PC-9 (cell line): ENCODE measurements at regions not wholly inside any gene's neighbourhood (a gene's known extent, or its start where the extent isn't known, plus 50 kb on each side); places are given as distances from the start of the nearest gene placed in this dataset.

ENCODE experiments used
- BruUV-seq: library from RNA; stranded (reverse); fragments of 400-500 nt; replicated peaks from 2 replicates; lab custom pipeline; 2021; lab: Mats Ljungman, UMichigan
- CTCF ChIA-PET: fragments of 300-600 bp; sonication (Branson Sonifier 250); formaldehyde crosslinking; loops from one replicate; lab custom pipeline; 2022; ENCODE audit warnings: antibody characterized with exemption; lab: Charles Lee
- POLR2A ChIA-PET: fragments of 300-600 bp; sonication (Branson Sonifier 250); formaldehyde crosslinking; loops from one replicate; lab custom pipeline; 2022; ENCODE audit warnings: antibody characterized with exemption; ENCODE audit not compliant: unreplicated experiment; lab: Charles Lee
- DNase-seq, 2 experiments: peaks; one replicate each; pipeline versions ENCODE4 v3.0.0 to v3.0.0-alpha.2; 2015 to 2022; ENCODE audit warnings: mixed read lengths in 1 of 2
- H2AFZ ChIP-seq: fragments of 200-600 bp; sonication (generic); 2 replicates; pipeline ENCODE4 v1.8.1; 2017; ENCODE audit warnings: antibody characterized with exemption
- H3F3A ChIP-seq: fragments of 200-600 bp; sonication (generic); 2 replicates; pipeline ENCODE4 v1.8.1; 2017; ENCODE audit warnings: antibody characterized with exemption, mild to moderate bottlenecking, low read depth; ENCODE audit not compliant: insufficient read depth
- H3K27ac ChIP-seq: fragments of 200-600 bp; sonication (generic); 2 replicates; pipeline ENCODE4 v1.6.1; 2016; ENCODE audit warnings: mixed run types
- H3K27me3 ChIP-seq: fragments of 200-600 bp; sonication (generic); 2 replicates; pipeline ENCODE4 v1.6.1; 2016; ENCODE audit warnings: low read depth, mixed run types; ENCODE audit not compliant: insufficient read depth
- H3K36me3 ChIP-seq: fragments of 200-600 bp; sonication (generic); 2 replicates; pipeline ENCODE4 v1.6.1; 2016; ENCODE audit warnings: low read depth, mixed run types
- H3K4me1 ChIP-seq: fragments of 200-600 bp; sonication (generic); replicated peaks from 2 replicates; pipeline ENCODE4 v1.6.1; 2016; ENCODE audit warnings: mixed run types; ENCODE audit not compliant: insufficient read depth
- H3K4me2 ChIP-seq: fragments of 200-600 bp; sonication (generic); 2 replicates; pipeline ENCODE4 v1.6.1; 2017; ENCODE audit warnings: mixed run types
- H3K4me3 ChIP-seq: fragments of 200-600 bp; sonication (generic); 2 replicates; pipeline ENCODE4 v1.6.1; 2016; ENCODE audit warnings: mixed run types
- H3K79me2 ChIP-seq: fragments of 200-600 bp; sonication (generic); 2 replicates; pipeline ENCODE4 v1.6.1; 2017; ENCODE audit warnings: low read depth, mixed run types
- H3K9me2 ChIP-seq: fragments of 200-600 bp; sonication (generic); 2 replicates; pipeline ENCODE4 v1.8.1; 2017; ENCODE audit warnings: mild to moderate bottlenecking; ENCODE audit not compliant: insufficient read depth
- H3K9me3 ChIP-seq: fragments of 200-600 bp; sonication (generic); 2 replicates; pipeline ENCODE4 v1.8.1; 2016; ENCODE audit warnings: low read depth; ENCODE audit not compliant: insufficient read depth
- H4K20me1 ChIP-seq: fragments of 200-600 bp; sonication (generic); 2 replicates; pipeline ENCODE4 v1.8.1; 2017; ENCODE audit not compliant: insufficient read depth
- CTCF ChIP-seq: fragments of 200-600 bp; sonication (generic); conservative IDR thresholded peaks from 2 replicates; pipeline ENCODE4 v1.6.1; 2017; ENCODE audit warnings: mixed run types, antibody characterized with exemption, mild to moderate bottlenecking, moderate library complexity
- EZH2 ChIP-seq: fragments of 200-600 bp; sonication (generic); IDR thresholded peaks from 2 replicates; pipeline ENCODE4 v1.8.0; 2017; ENCODE audit warnings: antibody characterized with exemption, low read depth
- intact Hi-C: fragments of 100-400 bp; cut with micrococcal nuclease; formaldehyde crosslinking; loops from one replicate; pipeline ENCODE4 v1.10.0; 2022; ENCODE audit not compliant: unreplicated experiment

GRCh38 chr1:198935306-198935921 is 296.6 kb downstream of the PTPRC start:
- ChIA-PET POLR2A (no interaction called here), CTCF (no interaction called here)
- Histone ChIP-seq H3K9me2 (no peaks in the 10 kb centered on the region), H4K20me1 (no peaks in the 10 kb centered on the region), H3K4me3 (peak overlapping the region; percentile 50; the same call in 1 of the 2 replicates), H3K36me3 (no peaks in the 10 kb centered on the region), H3K9me3 (no peaks in the 10 kb centered on the region), H3F3A (no peaks in the 10 kb centered on the region), H3K79me2 (no peaks in the 10 kb centered on the region), H3K4me1 (peaks cover 21% of the 10 kb centered on the region), H3K27me3 (no peaks in the 10 kb centered on the region), H2AFZ (peak overlapping the region; percentile 45; the same call in 1 of the 2 replicates), H3K27ac (peak overlapping the region; percentile 49; the same call in 1 of the 2 replicates), H3K4me2 (peak overlapping the region; percentile 66)
- TF ChIP-seq EZH2 (no peak), CTCF (no peak)
- intact Hi-C loops, result loop anchor here (1.0 to 5.0 kb wide), 2 partner anchors 337 to 617 kb away; no protein-coding TSS in a partner anchor
- peak; percentile 84 to 88 for DNase-seq
- BruUV-seq, result no TSS peak

GRCh38 chr1:198936371-198937083 is 297.7 kb downstream of the PTPRC start:
- peak overlapping the region; percentile 70 for H2AFZ ChIP-seq
- no peaks in the 10 kb centered on the region for H3F3A ChIP-seq
- no peaks in the 10 kb centered on the region for H3K27me3 ChIP-seq
- H3K4me2 ChIP-seq, result peak overlapping the region; percentile 66
- peak in 1 of 2 experiments; percentile 21 for DNase-seq
- H3K79me2 ChIP-seq, result no peaks in the 10 kb centered on the region
- peak overlapping the region; percentile 50 for H3K4me3 ChIP-seq
- H4K20me1 ChIP-seq, result no peaks in the 10 kb centered on the region
- intact Hi-C loops, result loop anchor here (5.0 kb wide), 1 partner anchor 616 kb away; no protein-coding TSS in a partner anchor
- H3K36me3 ChIP-seq, result no peaks in the 10 kb centered on the region
- peaks cover 21% of the 10 kb centered on the region for H3K4me1 ChIP-seq
- BruUV-seq, result TSS peak; percentile 78
- no peaks in the 10 kb centered on the region for H3K9me2 ChIP-seq
- ChIA-PET CTCF (interaction anchor here (0.6 kb wide), 2 partner anchors 251 to 1477 kb away, joined by 3 to 4 read pairs; no protein-coding TSS in a partner anchor), POLR2A (interaction anchor here (0.6 to 0.8 kb wide), 3 partner anchors 138 to 285 kb away, joined by 3 to 13 read pairs (median 4); no protein-coding TSS in a partner anchor)
- no peak for TF ChIP-seq CTCF
- TF ChIP-seq EZH2, result no peak
- no peaks in the 10 kb centered on the region for H3K9me3 ChIP-seq
- peak overlapping the region; percentile 49 for H3K27ac ChIP-seq

- no peaks in the 10 kb centered on the region for H4K20me1 ChIP-seq
- ChIA-PET CTCF (interaction anchor here (0.6 kb wide), 2 partner anchors 21 to 1476 kb away, joined by 3 to 4 read pairs; no protein-coding TSS in a partner anchor), POLR2A (interaction anchor here (0.5 to 0.8 kb wide), 11 partner anchors 31 to 1318 kb away, joined by 3 to 13 read pairs (median 4); no protein-coding TSS in a partner anchor)
- no TSS peak for BruUV-seq
- intact Hi-C loops, result loop anchor here (5.0 kb wide), 1 partner anchor 615 kb away; no protein-coding TSS in a partner anchor
- DNase-seq, result peak; percentile 41 to 72
- no peaks in the 10 kb centered on the region for H3K9me3 ChIP-seq
- TF ChIP-seq CTCF (no peak), EZH2 (no peak)
- H3K4me2 ChIP-seq, result peak overlapping the region; percentile 66
- H3K4me1 ChIP-seq, result peaks cover 14% of the 10 kb centered on the region
- no peaks in the 10 kb centered on the region for H3K9me2 ChIP-seq
- H3F3A ChIP-seq, result no peaks in the 10 kb centered on the region
- no peaks in the 10 kb centered on the region for H3K36me3 ChIP-seq
- H3K79me2 ChIP-seq, result no peaks in the 10 kb centered on the region
- H3K27ac ChIP-seq, result 0 out of 2 replicates have a peak overlapping the region, but pooled peaks have one; percentile 24
- peak overlapping the region; percentile 50 for H3K4me3 ChIP-seq
- H2AFZ ChIP-seq, result peak overlapping the region; percentile 70
- no peaks in the 10 kb centered on the region for H3K27me3 ChIP-seq
Measured at GRCh38 chr1:198937231-198938031, 298.6 kb downstream of the PTPRC start.
